NT2/D1 (cell line): ENCODE measurements at regions not wholly inside any gene's neighbourhood (a gene's known extent, or its start where the extent isn't known, plus 50 kb on each side); places are given as distances from the start of the nearest gene placed in this dataset.
"Not testable (repeated sequence)": the region's sequence is repeated elsewhere in the genome, so short reads cannot be mapped to it uniquely, and the experiment has no call there.

Experiments used
- SUZ12 ChIP-seq: IDR thresholded peaks from 2 replicates; pipeline ENCODE4 v1.6.1; 2011; ENCODE audit not compliant: insufficient read length, insufficient read depth; ENCODE audit errors: extremely low read depth
- YY1 ChIP-seq: IDR thresholded peaks from 2 replicates; pipeline ENCODE4 v1.6.1; 2011; ENCODE audit not compliant: insufficient read length, insufficient read depth
- ZNF274 ChIP-seq: IDR thresholded peaks from 2 replicates; pipeline ENCODE4 v1.6.1; 2011; ENCODE audit warnings: mild to moderate bottlenecking, low read depth, low read length

DNA sequence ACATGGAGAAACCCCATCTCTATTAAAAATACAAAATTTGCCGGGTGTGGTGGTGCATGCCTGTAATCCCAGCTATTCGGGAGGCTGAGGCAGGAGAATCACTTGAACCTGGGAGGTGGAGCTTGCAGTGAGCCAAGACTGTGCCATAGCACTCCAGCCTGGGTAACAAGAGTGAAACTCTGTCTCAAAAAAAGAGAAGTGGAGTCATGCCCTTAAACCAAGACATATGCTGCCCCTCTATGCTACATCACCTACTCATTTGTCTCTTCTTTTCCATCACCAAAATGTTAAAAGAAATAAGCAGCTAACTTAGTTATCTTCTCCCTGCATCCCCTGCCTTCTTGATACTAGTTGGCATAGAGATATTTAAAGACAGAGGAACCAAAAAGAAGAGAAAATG lies 63.4 kb upstream of the RBPJ start:
- not testable (repeated sequence) for TF ChIP-seq ZNF274, YY1, SUZ12
